ACC112 (cell line): ENCODE measurements at regions not wholly inside any gene's neighbourhood (a gene's known extent, or its start where the extent isn't known, plus 50 kb on each side); places are given as distances from the start of the nearest gene placed in this dataset.

Experiments
- H2AFZ ChIP-seq: fragments of 200-600 bp; sonication (generic); one replicate; pipeline ENCODE4 v1.6.0; 2017; ENCODE audit warnings: antibody characterized with exemption, low read length; ENCODE audit not compliant: unreplicated experiment
- H3K27ac ChIP-seq: fragments of 200-600 bp; sonication (generic); 2 replicates; pipeline ENCODE4 v1.5.1; 2014; ENCODE audit warnings: low read depth, mild to moderate bottlenecking, antibody characterized with exemption, low read length, moderate library complexity
- H3K27me3 ChIP-seq: fragments of 200-600 bp; sonication (generic); 2 replicates; pipeline ENCODE4 v1.6.1; 2014; ENCODE audit warnings: mild to moderate bottlenecking, antibody characterized with exemption, low read length, moderate library complexity, mixed read lengths; ENCODE audit not compliant: insufficient read depth
- H3K36me3 ChIP-seq: fragments of 200-600 bp; sonication (generic); 2 replicates; pipeline ENCODE4 v1.6.1; 2016; ENCODE audit warnings: mild to moderate bottlenecking, antibody characterized with exemption, low read length, moderate library complexity, mixed read lengths; ENCODE audit not compliant: insufficient read depth
- H3K4me1 ChIP-seq: fragments of 200-600 bp; sonication (generic); one replicate; pipeline ENCODE4 v1.6.1; 2016; ENCODE audit warnings: low read length, mixed read lengths; ENCODE audit not compliant: insufficient read depth, unreplicated experiment, control insufficient read depth
- H3K4me3 ChIP-seq: fragments of 200-600 bp; sonication (generic); 2 replicates; pipeline ENCODE4 v1.5.1; 2014; ENCODE audit warnings: mild to moderate bottlenecking, low read depth, low read length
- H3K79me2 ChIP-seq: fragments of 200-600 bp; sonication (generic); one replicate; pipeline ENCODE4 v1.6.0; 2016; ENCODE audit warnings: low read length; ENCODE audit not compliant: control insufficient read depth, unreplicated experiment, insufficient read depth

- Histone ChIP-seq H3K27ac (no peak overlapping the region), H3K27me3 (0 out of 2 replicates have a peak, but pooled peaks cover 2% of the 10 kb centered on the region), H3K79me2 (no peaks in the 10 kb centered on the region), H3K4me3 (no peak overlapping the region), H2AFZ (no peak overlapping the region), H3K4me1 (no peaks in the 10 kb centered on the region), H3K36me3 (no peaks in the 10 kb centered on the region)
Measured at GRCh38 chr7:35313575-35313974, 59.7 kb upstream of the TBX20 start.
